ENCODE measurements at regions not wholly inside any gene's neighbourhood (a gene's known extent, or its start where the extent isn't known, plus 50 kb on each side); places are given as distances from the start of the nearest gene placed in this dataset.
"Not testable (repeated sequence)": the region's sequence is repeated elsewhere in the genome, so short reads cannot be mapped to it uniquely, and the experiment has no call there.

DNA sequence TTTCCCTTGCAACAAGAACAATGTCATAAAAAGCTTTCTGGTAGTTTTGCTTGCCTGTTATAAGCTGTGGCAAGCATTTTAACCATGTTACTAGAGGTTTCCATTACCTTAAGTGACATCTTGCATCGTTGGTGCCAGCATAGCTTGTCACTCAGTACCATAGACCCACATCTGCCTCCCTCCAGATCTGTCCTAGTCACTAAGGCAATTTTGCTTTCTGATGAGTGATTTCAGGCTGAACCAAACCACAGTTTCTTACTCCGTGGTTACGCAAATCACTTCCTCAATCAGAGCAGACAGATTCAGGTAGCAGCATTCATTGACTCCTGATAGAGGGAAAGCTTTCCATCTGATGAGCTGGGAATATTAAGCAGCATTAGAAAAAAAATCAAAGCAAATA, 1057.5 kb upstream of the FAM98A start:
- DNase-seq = no peak

DNA sequence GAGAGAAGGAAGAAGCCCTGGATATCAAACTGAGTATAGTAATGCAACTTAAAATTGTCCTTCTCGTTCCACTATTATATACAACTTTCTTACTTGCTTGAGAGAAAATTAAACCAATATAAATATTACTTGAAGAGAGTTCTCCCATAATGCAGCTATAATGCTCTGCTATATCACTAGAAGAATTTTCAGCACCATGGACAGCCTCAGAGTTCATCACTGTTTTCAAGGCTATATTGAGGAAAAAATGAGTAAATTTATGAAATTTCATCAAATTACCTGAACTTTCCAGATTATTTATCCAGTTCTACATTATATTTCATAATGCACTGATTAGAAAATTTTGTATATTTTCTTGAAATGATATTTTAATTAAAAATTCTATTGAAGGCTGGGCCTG, 1053.5 kb upstream of the FAM98A start:
- no peak for DNase-seq

DNA sequence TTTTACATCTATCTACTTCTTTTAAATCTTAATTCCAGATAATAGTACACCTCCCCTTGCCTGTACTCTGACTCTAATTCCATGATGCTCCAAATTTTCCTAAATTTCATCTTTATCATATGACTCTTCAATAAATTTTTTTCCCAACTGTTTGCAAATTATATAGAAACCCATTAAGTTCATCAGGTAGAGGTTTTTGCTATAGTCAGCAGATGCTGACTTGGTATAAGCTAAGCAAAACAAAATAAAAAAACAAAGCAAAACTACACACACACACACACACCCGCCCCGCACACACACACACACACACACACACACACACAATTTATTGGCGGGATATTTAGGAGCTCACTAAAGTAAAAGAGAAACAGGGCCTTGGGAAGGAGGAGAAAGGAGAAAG, 1047.8 kb upstream of the FAM98A start:
- DNase-seq = no peak

DNA sequence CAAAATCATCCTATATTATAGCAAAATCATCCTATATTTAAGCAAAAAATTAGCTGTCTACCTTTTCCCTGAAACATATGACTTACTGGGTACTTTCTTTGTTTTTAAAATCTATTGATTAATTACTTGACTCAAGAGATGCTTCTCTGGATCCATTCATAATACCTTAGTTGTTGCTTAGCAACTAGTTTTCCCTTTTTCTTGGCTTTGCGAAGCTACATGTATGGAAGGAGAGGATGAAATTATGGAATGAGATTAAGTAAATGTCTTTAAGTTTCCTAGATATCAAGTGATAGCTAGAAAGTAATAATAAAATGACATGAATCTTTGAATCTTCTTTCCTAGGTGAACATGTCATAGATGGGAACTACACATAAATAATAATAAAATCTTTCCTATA, 1033.2 kb upstream of the FAM98A start:
- no peak for DNase-seq

- no peak for DNase-seq
Measured at GRCh38 chr2:34627003-34627402, 1027.9 kb upstream of the FAM98A start.

GRCh38 chr2:34604164-34604563, 1005.1 kb upstream of the FAM98A start:
- DNase-seq = no peak

GRCh38 chr2:34602262-34602661, 1003.2 kb upstream of the FAM98A start:
- DNase-seq = no peak

DNA sequence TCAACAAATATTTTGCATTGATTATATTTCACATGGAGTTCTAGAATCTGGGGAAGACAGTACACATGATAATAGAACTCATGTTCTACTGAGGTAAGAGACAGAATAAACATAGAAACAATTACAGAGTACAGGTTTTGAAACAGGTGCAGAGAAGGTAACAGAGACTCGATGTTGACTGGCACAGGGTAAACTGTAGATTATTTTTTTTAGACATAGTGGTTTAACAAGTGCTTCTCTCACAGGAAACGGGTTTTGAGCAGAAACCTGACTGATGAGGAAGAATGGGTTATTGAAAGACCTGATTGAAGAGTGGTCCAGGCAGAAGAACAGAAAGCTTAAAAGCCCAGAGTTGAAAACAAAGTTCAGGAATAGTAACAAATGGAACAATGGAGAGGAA, 1002.5 kb upstream of the FAM98A start:
- no peak for DNase-seq

- DNase-seq = no peak
Measured at GRCh38 chr2:34578641-34579040, 979.5 kb upstream of the FAM98A start.

GRCh38 chr2:34570266-34570872, 971.3 kb upstream of the FAM98A start:
- no peak for DNase-seq

- no peak for DNase-seq
Measured at GRCh38 chr2:34567128-34567527, 968.0 kb upstream of the FAM98A start.

DNA sequence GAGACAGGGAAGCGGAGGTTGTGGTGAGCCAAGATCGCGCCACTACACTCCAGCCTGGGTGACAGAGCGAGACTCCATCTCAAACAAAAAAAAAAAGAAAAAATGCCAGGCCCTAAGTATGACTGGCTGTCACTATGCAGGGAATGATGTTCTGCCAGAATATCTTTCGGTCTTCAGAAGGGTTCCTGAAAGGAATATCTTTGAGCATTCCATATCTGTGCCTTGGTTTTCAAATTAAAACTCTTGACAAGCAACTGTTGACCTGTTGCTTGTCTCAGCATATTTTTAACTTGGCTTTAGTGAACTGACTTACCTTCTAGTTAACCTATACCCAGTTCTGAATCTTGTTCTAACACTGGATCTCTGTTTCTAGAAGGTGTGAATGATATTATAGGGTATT, 953.2 kb upstream of the FAM98A start:
- no peak for DNase-seq

- no peak for DNase-seq
Measured at GRCh38 chr2:34549710-34550345, 950.7 kb upstream of the FAM98A start.

GRCh38 chr2:34547900-34548299, 948.8 kb upstream of the FAM98A start:
- DNase-seq = no peak

- DNase-seq = no peak
Measured at GRCh38 chr2:34547340-34547739, 948.2 kb upstream of the FAM98A start.

GRCh38 chr2:34545486-34546136, 946.5 kb upstream of the FAM98A start:
- DNase-seq = no peak

DNA sequence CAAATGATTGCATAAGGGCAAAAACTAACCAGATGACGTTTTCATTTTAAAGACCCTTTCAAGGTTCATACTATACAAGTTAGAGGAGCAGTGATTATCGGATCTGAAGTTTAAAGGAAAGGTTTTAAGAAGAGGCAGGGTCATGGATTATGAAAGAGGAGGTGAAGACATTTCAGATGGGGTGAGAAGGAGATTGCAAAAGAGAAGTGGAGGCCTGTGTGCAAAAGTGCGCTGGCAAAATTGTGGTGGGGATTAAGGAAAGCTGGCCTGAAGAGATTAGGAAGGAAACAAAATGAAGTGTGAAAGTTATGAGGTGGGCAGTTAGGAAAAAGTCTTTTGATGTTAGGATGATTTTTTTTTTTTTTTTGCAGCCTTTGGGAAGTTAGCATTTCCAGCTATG, 935.7 kb upstream of the FAM98A start:
- DNase-seq = no peak

DNA sequence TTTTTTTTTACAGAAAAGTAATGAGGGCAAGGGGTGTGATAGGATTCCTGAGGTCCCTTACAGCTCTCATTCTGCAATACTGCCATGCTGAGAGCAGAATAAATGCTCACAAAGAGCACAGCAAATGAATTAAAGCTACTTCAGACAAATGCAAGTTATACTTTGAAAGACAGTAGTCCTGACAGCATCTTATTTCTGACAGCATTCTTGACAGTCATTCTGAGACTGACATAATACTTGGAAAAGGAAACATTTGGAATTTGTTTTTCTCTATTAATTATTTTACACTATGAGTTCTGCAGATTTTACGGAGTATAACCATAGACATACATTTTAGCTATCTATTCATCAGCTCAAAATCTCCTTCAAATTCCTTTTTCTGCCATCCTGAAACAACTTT, 935.2 kb upstream of the FAM98A start:
- no peak for DNase-seq

GRCh38 chr2:34533585-34534183, 934.6 kb upstream of the FAM98A start:
- no peak for DNase-seq

DNA sequence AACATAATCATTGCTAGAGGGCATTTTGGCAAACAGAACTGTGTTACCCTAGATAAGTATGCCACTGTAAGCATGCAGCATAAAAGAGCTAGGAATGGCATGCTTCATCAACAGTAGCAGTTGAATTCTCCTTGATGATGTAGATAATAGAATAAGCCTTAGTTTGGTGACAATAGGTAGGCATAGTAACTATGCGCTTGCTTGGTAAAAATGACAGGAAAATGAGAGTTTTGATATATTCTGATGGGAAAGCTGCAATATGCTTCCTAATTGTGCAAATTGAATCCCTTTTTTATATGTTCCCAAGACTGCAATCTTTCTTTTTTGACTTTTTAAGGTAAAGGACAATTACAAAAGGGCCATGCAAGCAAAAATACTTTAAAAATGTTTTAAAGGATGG, 930.9 kb upstream of the FAM98A start:
- DNase-seq = no peak

DNA sequence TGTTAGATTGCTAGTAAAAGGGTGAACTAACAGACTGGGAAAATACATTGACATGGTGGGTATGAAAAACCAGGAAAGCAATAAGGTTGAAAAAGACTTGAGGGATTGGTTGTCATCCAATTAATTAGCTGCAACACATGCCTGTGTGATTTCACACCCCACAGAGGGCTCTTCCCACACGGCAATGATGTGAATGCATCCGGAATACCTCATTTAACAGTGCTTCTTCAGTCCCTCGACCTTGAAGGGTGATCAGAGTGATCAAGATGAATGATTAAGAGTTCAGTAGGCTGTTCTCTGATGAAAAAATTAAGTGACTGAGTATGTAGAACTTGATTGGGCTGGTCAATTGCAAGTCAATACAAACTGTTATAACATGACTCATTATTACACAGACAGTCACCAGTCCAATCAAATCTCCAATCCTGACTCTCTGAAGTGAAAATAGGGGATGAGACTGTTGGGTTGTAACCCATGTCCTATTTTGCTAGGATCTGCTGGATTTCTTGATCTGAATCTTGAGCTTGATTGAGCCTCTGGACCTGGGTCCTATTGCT, 924.9 kb upstream of the FAM98A start:
- DNase-seq = no peak

DNA sequence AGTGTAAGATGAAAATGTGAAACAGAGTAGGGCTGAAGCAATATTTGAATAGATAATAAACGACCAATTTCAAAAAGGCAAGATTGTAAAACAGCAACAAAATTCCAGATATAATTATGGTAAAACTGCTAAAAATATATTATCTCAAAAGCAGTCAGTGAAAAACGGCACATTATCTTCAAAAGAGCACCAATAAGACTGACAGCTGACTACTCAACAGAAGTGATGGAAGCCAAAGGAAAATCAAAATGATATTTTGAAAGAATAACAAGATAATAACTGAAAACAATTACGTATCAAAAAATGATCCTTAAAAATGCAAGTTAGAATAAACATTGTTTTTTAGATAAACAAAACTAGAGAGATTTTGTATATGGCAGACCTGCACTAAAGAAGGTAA, 920.6 kb upstream of the FAM98A start:
- no peak for DNase-seq

- DNase-seq = no peak
Measured at GRCh38 chr2:34498561-34498960, 899.5 kb upstream of the FAM98A start.

DNA sequence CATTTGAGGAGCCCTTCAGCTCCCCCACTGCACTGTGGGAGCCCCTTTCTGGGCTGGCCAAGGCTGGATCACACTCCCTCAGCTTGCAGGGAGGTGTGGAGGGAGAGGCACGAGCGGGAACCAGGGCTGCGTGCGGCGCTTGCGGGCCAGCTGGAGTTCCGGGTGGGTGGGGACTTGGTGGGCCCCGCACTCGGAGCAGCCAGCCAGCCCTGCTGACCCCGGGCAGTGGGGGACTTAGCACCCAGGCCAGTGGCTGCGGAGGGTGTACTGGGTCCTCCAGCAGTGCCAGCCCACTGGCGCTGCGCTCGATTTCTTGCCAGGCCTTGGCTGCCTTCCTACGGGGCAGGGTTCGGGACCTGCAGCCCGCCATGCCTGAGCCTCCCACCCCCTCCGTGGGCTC, 895.1 kb upstream of the FAM98A start:
- DNase-seq = not testable (repeated sequence)

All from activated naive CD4-positive, alpha-beta T cell treated with Interleukin-2 at 50 U/mL for 16 hours (primary cell).